ENCODE measurements at regions not wholly inside any gene's neighbourhood (a gene's known extent, or its start where the extent isn't known, plus 50 kb on each side); places are given as distances from the start of the nearest gene placed in this dataset.

- no peak for DNase-seq (ENCODE audit: low read depth)
- H3K4me3 ChIP-seq (ENCODE audit: low read length), result no peak overlapping the region
- TF ChIP-seq CTCF (conservative IDR thresholded peaks at IDR 0.05; ENCODE audit: low read length), result no peak
Observed at GRCh38 chr1:113007706-113008364, 51.8 kb upstream of the SLC16A1 start.

- no peak overlapping the region for H3K4me3 ChIP-seq (ENCODE audit: low read length)
- no peak for DNase-seq (ENCODE audit: low read depth)
- no peak for TF ChIP-seq CTCF (conservative IDR thresholded peaks at IDR 0.05; ENCODE audit: low read length)
Observed at GRCh38 chr1:113008365-113008714, 52.3 kb upstream of the SLC16A1 start.

GRCh38 chr1:113012149-113012548 lies 56.2 kb upstream of the SLC16A1 start:
- no peak for DNase-seq (ENCODE audit: low read depth)
- no peak for TF ChIP-seq CTCF (conservative IDR thresholded peaks at IDR 0.05; ENCODE audit: low read length)
- no peak overlapping the region for H3K4me3 ChIP-seq (ENCODE audit: low read length)

- no peak for DNase-seq (ENCODE audit: low read depth)
- no peak for TF ChIP-seq CTCF (conservative IDR thresholded peaks at IDR 0.05; ENCODE audit: low read length)
- H3K4me3 ChIP-seq (ENCODE audit: low read length), result no peak overlapping the region
Observed at GRCh38 chr1:113013823-113014222, 57.8 kb upstream of the SLC16A1 start.

- no peak overlapping the region for H3K4me3 ChIP-seq (ENCODE audit: low read length)
- TF ChIP-seq CTCF (conservative IDR thresholded peaks at IDR 0.05; ENCODE audit: low read length), result no peak
- no peak for DNase-seq (ENCODE audit: low read depth)
Observed at GRCh38 chr1:113014508-113014907, 58.5 kb upstream of the LRIG2 start.

- H3K4me3 ChIP-seq (ENCODE audit: low read length), result no peak overlapping the region
- TF ChIP-seq CTCF (conservative IDR thresholded peaks at IDR 0.05; ENCODE audit: low read length), result no peak
- DNase-seq (ENCODE audit: low read depth), result no peak
Observed at GRCh38 chr1:113018911-113019310, 54.1 kb upstream of the LRIG2 start.

- peak; percentile 64 for DNase-seq (ENCODE audit: low read depth)
- peak; percentile 22; the same call in 1 of the 2 replicates for TF ChIP-seq CTCF (conservative IDR thresholded peaks at IDR 0.05; ENCODE audit: low read length)
- H3K4me3 ChIP-seq (ENCODE audit: low read length), result no peak overlapping the region
Observed at GRCh38 chr1:113021430-113022085, 51.4 kb upstream of the LRIG2 start.
